ENCODE measurements at regions not wholly inside any gene's neighbourhood (a gene's known extent, or its start where the extent isn't known, plus 50 kb on each side); places are given as distances from the start of the nearest gene placed in this dataset.
"Not testable (repeated sequence)": the region's sequence is repeated elsewhere in the genome, so short reads cannot be mapped to it uniquely, and the experiment has no call there.

DNA sequence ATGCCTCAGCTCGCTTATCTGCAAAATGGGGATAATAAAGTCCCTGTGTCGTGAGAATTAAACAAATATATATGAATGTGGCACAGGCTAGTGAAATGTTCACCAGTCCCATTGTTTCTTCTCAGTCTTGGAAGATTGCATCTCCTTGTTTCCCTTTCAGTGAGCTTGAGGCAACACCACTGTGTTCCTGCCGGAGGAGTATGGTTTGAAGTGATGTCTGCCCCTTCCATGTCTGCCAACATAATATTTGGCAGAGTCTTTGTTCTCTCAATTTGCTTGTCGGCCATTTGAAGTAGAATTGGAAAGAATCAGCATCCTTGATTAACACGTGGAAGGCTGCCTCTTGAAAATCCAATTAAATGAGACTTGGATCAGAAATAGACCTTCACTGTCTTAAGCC is 1088.5 kb upstream of the INTU start:
- no peak for DNase-seq (ENCODE audit: low read depth)
- TF ChIP-seq, protein P1, sequence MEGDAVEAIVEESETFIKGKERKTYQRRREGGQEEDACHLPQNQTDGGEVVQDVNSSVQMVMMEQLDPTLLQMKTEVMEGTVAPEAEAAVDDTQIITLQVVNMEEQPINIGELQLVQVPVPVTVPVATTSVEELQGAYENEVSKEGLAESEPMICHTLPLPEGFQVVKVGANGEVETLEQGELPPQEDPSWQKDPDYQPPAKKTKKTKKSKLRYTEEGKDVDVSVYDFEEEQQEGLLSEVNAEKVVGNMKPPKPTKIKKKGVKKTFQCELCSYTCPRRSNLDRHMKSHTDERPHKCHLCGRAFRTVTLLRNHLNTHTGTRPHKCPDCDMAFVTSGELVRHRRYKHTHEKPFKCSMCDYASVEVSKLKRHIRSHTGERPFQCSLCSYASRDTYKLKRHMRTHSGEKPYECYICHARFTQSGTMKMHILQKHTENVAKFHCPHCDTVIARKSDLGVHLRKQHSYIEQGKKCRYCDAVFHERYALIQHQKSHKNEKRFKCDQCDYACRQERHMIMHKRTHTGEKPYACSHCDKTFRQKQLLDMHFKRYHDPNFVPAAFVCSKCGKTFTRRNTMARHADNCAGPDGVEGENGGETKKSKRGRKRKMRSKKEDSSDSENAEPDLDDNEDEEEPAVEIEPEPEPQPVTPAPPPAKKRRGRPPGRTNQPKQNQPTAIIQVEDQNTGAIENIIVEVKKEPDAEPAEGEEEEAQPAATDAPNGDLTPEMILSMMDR (IDR thresholded peaks at IDR 0.05; ENCODE audit: insufficient read depth, low read depth, low read length, missing control alignments): no peak
- no peak overlapping the region for H3K4me3 ChIP-seq (ENCODE audit: low read depth, low read length)

DNA sequence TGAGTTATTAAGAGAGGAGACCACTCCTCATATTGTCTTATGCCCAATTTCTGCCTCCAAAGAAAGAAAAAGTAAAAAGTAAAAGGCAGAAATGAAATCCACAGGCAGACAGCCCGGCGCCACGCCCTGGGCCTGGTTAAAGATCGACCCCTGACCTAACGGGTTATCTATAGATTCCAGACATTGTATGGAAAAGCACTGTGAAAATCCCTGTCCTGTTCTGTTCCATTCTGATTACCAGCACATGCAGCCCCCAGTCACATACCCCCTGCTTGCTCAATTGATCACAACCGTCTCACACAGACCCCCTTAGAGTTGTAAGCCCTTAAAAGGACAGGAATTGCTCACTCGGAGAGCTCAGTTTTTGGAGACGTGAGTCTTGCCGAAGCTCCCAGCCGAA is 1086.6 kb upstream of the INTU start:
- not testable (repeated sequence) for DNase-seq (ENCODE audit: low read depth); H3K4me3 ChIP-seq (ENCODE audit: low read depth, low read length)

DNA sequence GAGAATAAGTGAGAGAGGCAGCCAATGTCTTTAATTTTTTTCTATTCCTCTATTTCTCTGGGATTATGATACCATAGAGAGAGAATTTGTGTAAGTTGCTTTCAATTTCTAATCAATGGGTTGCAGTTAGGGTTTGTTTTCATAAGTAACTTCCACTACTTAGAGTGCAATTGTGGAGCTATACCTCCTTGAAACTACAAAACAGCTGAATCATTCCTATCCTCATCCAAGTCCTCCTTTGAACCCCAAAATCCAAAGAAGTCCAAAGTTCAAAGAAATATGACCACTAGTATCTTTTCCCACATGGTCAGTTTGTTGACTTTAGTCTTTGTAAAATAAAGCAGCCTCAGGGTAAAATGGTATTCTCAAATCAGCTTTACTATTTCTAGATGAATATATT is 1085.4 kb upstream of the INTU start:
- no peak overlapping the region for H3K4me3 ChIP-seq (ENCODE audit: low read depth, low read length)
- DNase-seq (ENCODE audit: low read depth): no peak
- TF ChIP-seq, protein P1 (IDR thresholded peaks at IDR 0.05; ENCODE audit: insufficient read depth, low read depth, low read length, missing control alignments): no peak

DNA sequence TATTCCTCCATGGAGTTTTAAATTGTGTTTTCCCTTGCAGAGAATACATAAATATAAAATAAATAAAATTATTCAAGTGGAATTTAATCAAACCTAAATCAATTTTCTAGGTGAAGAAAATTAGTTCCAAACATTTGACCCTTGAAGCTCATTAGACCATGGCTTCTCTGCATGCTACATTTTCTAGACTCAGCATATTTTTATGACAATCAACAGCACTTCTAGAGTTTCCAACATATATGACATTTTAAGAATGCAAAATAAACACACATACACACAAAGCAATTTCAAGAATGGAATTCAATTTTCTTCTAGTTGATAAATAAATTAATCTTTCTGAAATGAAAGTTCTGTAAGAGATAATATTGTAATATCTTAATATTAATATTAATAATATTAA is 1083.9 kb upstream of the INTU start:
- DNase-seq (ENCODE audit: low read depth): no peak
- TF ChIP-seq, protein P1 (IDR thresholded peaks at IDR 0.05; ENCODE audit: insufficient read depth, low read depth, low read length, missing control alignments): no peak
- no peak overlapping the region for H3K4me3 ChIP-seq (ENCODE audit: low read depth, low read length)

DNA sequence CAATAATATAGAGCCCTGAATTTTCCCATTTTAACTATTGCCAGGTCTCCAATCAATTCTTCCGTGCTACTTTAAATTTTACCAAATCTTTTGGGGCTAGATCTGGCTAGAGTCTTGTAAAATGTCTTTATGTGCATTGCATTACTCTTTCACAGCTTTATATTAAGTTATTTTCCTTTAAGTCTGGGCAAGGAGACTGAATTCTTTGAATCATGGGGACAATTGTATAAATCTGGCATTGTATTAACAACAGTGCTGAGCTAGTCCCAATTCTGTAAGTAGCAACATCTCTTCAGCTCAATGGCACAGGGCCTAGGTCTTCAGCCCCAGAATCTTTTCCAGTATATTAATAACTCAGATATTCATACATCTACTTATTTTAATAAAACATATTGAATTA is 1080.4 kb upstream of the INTU start:
- TF ChIP-seq, protein P1 (IDR thresholded peaks at IDR 0.05; ENCODE audit: insufficient read depth, low read depth, low read length, missing control alignments): no peak
- no peak overlapping the region for H3K4me3 ChIP-seq (ENCODE audit: low read depth, low read length)
- DNase-seq (ENCODE audit: low read depth): no peak

DNA sequence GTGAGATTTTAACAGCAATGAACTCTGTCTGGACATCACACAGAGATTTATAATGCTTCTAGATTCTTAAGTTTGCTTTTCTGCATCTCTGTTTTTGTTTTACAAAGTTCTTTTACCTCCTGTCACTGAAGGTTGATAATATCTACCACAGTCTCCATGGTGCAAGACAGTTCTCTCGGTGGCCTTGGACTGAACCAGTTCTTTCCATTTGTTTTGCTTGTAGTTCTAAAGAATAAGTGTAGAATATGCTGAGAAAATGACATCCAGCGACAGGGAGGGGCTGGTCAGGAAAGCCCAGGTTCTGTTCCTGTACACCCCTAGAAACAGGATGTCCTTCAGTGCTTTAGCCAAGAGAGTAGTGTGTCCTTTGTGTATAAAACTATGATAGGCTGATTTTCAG is 1079.5 kb upstream of the INTU start:
- no peak overlapping the region for H3K4me3 ChIP-seq (ENCODE audit: low read depth, low read length)
- DNase-seq (ENCODE audit: low read depth): no peak
- TF ChIP-seq, protein P1 (IDR thresholded peaks at IDR 0.05; ENCODE audit: insufficient read depth, low read depth, low read length, missing control alignments): no peak

DNA sequence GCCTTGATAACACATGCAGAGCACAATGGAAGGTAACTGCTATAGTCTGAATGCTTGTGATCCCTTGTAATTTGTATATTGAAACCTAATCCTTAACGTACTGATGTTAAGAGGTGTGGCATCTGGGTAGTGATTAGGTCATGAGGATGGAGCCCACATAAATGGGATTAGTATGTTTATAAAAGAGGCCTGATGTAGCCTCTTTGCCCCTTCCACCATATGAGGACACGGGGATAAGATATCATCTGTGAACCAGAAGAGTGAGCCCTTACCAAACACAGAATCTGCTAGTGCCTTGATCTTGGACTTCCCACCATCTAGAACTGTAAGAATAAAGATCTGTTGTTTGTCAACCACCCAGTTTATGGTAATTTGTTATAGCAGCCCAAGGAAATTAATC is 1074.2 kb upstream of the INTU start:
- DNase-seq (ENCODE audit: low read depth): no peak
- TF ChIP-seq, protein P1 (IDR thresholded peaks at IDR 0.05; ENCODE audit: insufficient read depth, low read depth, low read length, missing control alignments): no peak
- no peak overlapping the region for H3K4me3 ChIP-seq (ENCODE audit: low read depth, low read length)

DNA sequence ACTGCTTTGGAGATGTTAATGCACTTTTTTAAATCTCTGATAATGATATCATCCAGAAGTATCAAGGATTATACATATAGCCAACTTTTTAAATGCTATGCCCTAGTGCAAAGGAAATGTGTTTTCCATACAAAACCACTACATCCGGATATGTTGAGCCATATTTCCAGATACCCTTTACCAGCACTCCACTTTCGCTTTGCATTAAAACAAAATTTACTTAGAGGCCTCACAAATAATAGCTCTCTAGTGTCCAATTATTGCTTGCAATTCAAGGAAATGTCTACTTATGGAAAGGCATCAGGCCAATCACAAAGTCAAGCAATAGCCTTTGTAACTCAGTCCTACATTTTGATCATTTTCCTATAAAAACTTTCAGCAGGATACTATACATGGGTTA is 1072.8 kb upstream of the INTU start:
- no peak overlapping the region for H3K4me3 ChIP-seq (ENCODE audit: low read depth, low read length)
- TF ChIP-seq, protein P1 (IDR thresholded peaks at IDR 0.05; ENCODE audit: insufficient read depth, low read depth, low read length, missing control alignments): no peak
- DNase-seq (ENCODE audit: low read depth): no peak

Measured in GM12865 (cell line).